ENCODE measurements at regions not wholly inside any gene's neighbourhood (a gene's known extent, or its start where the extent isn't known, plus 50 kb on each side); places are given as distances from the start of the nearest gene placed in this dataset.

DNA sequence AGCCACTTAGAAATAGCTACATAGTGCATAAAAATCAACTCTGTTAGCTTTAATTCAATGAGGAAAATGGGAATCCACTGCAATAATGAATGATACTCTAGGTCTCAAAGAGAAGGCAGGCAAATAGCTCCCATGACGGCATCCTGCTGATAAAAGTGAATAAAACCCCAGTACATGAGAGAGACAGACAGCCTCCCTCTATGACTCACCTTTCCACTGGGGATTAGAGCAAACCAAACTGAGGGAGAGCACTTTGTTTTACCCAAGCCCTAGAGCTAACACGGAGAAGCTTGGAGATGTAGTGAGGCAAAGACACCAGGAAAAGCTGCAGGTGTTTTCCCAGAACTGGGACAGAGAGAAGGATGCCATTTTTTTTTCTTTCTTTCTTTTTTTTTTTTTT is 621.9 kb downstream of the LRRIQ3 start:
- no peaks in the 10 kb centered on the region for H3K4me1 ChIP-seq (ENCODE audit: control insufficient read depth, insufficient read depth, low read length)
- H3K27ac ChIP-seq (ENCODE audit: insufficient read depth, low read depth, low read length, poor library complexity, severe bottlenecking) = no peak overlapping the region
- no peaks in the 10 kb centered on the region for H3K36me3 ChIP-seq (ENCODE audit: control insufficient read depth, insufficient read depth, low read length)
- H3K4me3 ChIP-seq (ENCODE audit: insufficient read depth, low read depth, low read length) = no peak overlapping the region
- no peaks in the 10 kb centered on the region for H3K27me3 ChIP-seq (ENCODE audit: control insufficient read depth, insufficient read depth, low read length, poor library complexity, severe bottlenecking)
- WGBS, 2 experiments = 56 to 63% methylated on average over 2 of the region's 2 CpGs
- H3K9me3 ChIP-seq (ENCODE audit: control insufficient read depth, low read length) = no peaks in the 10 kb centered on the region

DNA sequence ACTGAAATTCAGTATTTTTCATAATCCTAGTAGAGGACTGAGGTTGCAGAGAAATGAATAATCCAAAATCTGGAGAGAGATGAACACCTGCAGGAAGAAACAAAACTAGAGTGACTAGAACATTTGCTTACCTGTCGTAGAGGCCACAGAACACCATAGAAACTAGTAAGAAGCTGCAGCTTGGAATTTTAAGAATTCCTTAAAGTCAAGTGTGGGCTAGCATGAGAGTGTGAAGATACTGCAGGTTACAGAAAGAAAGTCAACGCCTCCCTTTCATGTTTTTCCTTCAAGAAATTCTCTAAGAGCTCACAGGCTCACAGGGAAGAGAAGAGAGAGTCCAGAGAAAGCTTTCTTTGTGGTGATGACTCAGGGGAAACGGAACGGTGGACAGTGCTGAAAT is 633.7 kb downstream of the LRRIQ3 start:
- WGBS, 2 experiments = 82 to 90% methylated on average over 4 of the region's 4 CpGs

DNA sequence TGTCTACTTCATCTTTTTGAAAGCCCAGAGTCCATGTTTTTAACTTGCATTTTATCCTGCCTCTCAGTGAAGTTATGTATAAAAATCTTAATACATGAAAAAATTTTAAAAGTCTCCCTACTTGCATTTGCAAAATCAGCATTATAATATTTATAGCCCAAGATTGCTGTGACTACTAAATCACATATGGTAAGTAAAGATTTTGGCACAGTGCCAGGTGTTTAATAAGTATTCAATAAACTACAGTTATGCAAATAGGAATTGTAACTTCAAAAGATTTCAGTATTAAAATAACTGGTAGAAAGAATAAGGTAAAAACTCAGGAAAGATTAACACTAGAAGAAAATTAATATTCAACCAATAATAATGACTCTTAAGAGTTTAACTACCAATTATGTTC is 641.7 kb downstream of the LRRIQ3 start:
- H3K27me3 ChIP-seq (ENCODE audit: control insufficient read depth, insufficient read depth, low read length, poor library complexity, severe bottlenecking) = no peaks in the 10 kb centered on the region
- H3K36me3 ChIP-seq (ENCODE audit: control insufficient read depth, insufficient read depth, low read length) = no peaks in the 10 kb centered on the region
- no peaks in the 10 kb centered on the region for H3K4me1 ChIP-seq (ENCODE audit: control insufficient read depth, insufficient read depth, low read length)
- H3K27ac ChIP-seq (ENCODE audit: insufficient read depth, low read depth, low read length, poor library complexity, severe bottlenecking) = no peak overlapping the region
- H3K4me3 ChIP-seq (ENCODE audit: insufficient read depth, low read depth, low read length) = no peak overlapping the region
- peaks cover 2% of the 10 kb centered on the region for H3K9me3 ChIP-seq (ENCODE audit: control insufficient read depth, low read length)

More for the DNA sequence above, 633.7 kb downstream of the LRRIQ3 start:
- no peaks in the 10 kb centered on the region for H3K27me3 ChIP-seq (ENCODE audit: control insufficient read depth, insufficient read depth, low read length, poor library complexity, severe bottlenecking)
- H3K4me3 ChIP-seq (ENCODE audit: insufficient read depth, low read depth, low read length) = no peak overlapping the region
- H3K27ac ChIP-seq (ENCODE audit: insufficient read depth, low read depth, low read length, poor library complexity, severe bottlenecking) = no peak overlapping the region
- H3K36me3 ChIP-seq (ENCODE audit: control insufficient read depth, insufficient read depth, low read length) = no peaks in the 10 kb centered on the region
- H3K4me1 ChIP-seq (ENCODE audit: control insufficient read depth, insufficient read depth, low read length) = no peaks in the 10 kb centered on the region
- no peaks in the 10 kb centered on the region for H3K9me3 ChIP-seq (ENCODE audit: control insufficient read depth, low read length)

DNA sequence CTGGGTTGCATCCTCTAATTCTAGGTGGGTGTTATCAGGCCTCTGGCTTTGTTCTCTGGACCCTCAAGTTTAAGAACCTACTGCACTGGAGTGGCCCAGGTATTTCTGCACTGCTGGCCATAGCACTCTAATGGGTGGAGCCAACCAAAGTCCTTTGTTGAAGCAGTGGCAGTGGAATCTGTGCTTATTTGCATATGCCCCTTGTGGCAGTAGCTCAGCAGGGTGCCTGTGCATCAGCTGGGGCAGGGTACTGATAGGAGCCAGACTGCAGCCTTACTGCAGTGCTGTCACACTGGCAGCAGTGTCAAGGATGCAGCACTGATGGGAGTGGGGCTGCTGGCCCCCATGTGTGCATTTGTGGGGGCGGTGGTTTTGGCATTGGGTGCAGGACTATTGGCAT is 660.6 kb downstream of the LRRIQ3 start:
- Histone ChIP-seq H3K4me1 (ENCODE audit: control insufficient read depth, insufficient read depth, low read length) (no peaks in the 10 kb centered on the region), H3K9me3 (ENCODE audit: control insufficient read depth, low read length) (no peaks in the 10 kb centered on the region), H3K4me3 (ENCODE audit: insufficient read depth, low read depth, low read length) (no peak overlapping the region), H3K27me3 (ENCODE audit: control insufficient read depth, insufficient read depth, low read length, poor library complexity, severe bottlenecking) (no peaks in the 10 kb centered on the region), H3K27ac (ENCODE audit: insufficient read depth, low read depth, low read length, poor library complexity, severe bottlenecking) (no peak overlapping the region), H3K36me3 (ENCODE audit: control insufficient read depth, insufficient read depth, low read length) (no peaks in the 10 kb centered on the region)
- 94 to 100% methylated on average over 1 of the region's 1 CpG for WGBS, 2 experiments

DNA sequence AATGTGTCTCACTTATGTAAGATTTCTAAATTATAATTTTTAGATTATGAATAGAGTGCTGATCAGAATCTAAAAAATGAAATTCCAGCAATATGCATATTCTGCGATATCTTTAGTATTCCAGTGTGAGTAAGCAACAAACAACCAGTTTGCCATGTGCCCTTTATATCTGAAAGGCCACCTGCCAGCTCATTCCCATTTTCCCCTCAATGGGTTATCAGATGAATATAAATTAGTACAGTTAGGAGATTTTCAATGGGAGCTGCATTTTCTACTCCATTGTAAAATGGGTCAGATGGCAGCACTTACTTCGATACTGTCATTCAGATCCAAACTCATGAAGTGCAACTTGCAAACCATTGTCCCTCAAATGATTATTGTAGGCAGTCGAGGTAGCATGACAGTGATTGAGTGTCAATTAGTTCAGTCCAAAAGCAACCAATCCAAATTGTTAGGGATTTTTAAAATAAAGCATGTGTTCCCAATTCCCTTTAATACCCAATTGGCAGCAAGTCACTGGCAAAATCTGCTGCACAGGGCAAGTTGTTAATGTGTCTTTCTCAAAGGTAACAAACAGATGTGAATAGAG is 680.3 kb downstream of the LRRIQ3 start:
- Histone ChIP-seq H3K4me1 (ENCODE audit: control insufficient read depth, insufficient read depth, low read length) (no peaks in the 10 kb centered on the region), H3K36me3 (ENCODE audit: control insufficient read depth, insufficient read depth, low read length) (no peaks in the 10 kb centered on the region), H3K9me3 (ENCODE audit: control insufficient read depth, low read length) (no peaks in the 10 kb centered on the region), H3K27me3 (ENCODE audit: control insufficient read depth, insufficient read depth, low read length, poor library complexity, severe bottlenecking) (no peaks in the 10 kb centered on the region), H3K27ac (ENCODE audit: insufficient read depth, low read depth, low read length, poor library complexity, severe bottlenecking) (no peak overlapping the region), H3K4me3 (ENCODE audit: insufficient read depth, low read depth, low read length) (no peak overlapping the region)
- 94 to 95% methylated on average over 2 to 3 of the region's 3 CpGs for WGBS, 2 experiments

DNA sequence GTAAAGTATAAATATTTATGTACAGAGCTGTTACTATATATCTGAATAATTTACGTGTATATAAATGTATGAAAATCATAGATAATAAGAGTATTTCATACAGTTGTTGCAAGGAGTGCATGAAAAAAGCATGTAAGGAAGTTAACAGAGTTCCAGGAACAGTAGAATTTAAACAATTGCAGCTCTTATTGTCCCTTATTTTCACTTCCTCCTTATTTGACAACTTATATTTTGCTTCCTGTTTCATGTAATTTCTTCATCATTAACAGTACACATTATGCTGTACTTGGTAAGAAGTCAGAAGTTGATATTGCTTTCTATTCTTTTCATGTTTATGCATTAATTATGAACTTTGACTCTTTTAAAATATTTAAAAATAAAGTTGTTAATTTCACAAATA is 681.5 kb downstream of the LRRIQ3 start:
- no peak overlapping the region for H3K27ac ChIP-seq (ENCODE audit: insufficient read depth, low read depth, low read length, poor library complexity, severe bottlenecking)
- no peaks in the 10 kb centered on the region for H3K36me3 ChIP-seq (ENCODE audit: control insufficient read depth, insufficient read depth, low read length)
- no peak overlapping the region for H3K4me3 ChIP-seq (ENCODE audit: insufficient read depth, low read depth, low read length)
- no peaks in the 10 kb centered on the region for H3K4me1 ChIP-seq (ENCODE audit: control insufficient read depth, insufficient read depth, low read length)
- no CpG with 5 or more reads among the region's 1 CpG for WGBS, 2 experiments
- no peaks in the 10 kb centered on the region for H3K27me3 ChIP-seq (ENCODE audit: control insufficient read depth, insufficient read depth, low read length, poor library complexity, severe bottlenecking)
- H3K9me3 ChIP-seq (ENCODE audit: control insufficient read depth, low read length) = no peaks in the 10 kb centered on the region

DNA sequence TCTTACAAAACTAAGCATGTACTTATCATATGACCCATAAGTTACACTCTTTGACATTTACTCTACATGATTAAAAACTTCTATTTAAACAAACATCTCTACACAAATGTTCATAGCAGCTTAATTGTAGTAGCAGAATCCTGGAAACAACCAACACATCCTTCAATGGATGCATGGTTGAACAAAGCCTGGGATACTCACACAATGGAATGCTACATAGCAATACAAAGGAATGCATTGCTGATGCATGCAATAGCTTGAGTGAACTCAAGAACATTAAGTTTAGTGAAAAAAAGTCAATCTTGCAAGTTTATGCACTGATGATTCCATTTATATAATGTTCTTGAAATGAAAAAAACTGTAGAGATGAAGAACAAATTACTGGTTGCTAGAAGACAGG is 686.9 kb downstream of the LRRIQ3 start:
- H3K27me3 ChIP-seq (ENCODE audit: control insufficient read depth, insufficient read depth, low read length, poor library complexity, severe bottlenecking) = no peaks in the 10 kb centered on the region
- no peak overlapping the region for H3K4me3 ChIP-seq (ENCODE audit: insufficient read depth, low read depth, low read length)
- H3K36me3 ChIP-seq (ENCODE audit: control insufficient read depth, insufficient read depth, low read length) = no peaks in the 10 kb centered on the region
- H3K27ac ChIP-seq (ENCODE audit: insufficient read depth, low read depth, low read length, poor library complexity, severe bottlenecking) = no peak overlapping the region
- H3K4me1 ChIP-seq (ENCODE audit: control insufficient read depth, insufficient read depth, low read length) = no peaks in the 10 kb centered on the region
- H3K9me3 ChIP-seq (ENCODE audit: control insufficient read depth, low read length) = no peaks in the 10 kb centered on the region

DNA sequence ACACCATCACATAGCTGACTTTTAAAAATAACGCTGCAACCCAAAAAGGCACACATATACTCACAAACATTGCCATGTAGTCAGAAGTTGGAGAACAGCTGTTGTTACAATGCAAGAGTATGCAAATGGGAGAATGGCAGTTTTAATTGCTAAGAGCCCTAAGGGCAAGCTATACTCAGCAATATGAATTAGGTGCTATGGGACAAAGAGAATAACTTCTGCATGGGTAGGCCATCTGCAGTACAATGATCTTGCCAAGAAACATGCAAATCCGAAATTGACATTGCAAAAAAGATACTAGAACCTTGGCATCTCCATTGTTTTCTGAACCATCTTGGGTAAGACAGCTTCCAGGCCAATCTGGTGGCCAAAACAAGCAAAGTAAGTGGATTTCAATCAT is 697.8 kb downstream of the LRRIQ3 start:
- Histone ChIP-seq H3K36me3 (ENCODE audit: control insufficient read depth, insufficient read depth, low read length) (no peaks in the 10 kb centered on the region), H3K27me3 (ENCODE audit: control insufficient read depth, insufficient read depth, low read length, poor library complexity, severe bottlenecking) (no peaks in the 10 kb centered on the region), H3K4me1 (ENCODE audit: control insufficient read depth, insufficient read depth, low read length) (no peaks in the 10 kb centered on the region), H3K27ac (ENCODE audit: insufficient read depth, low read depth, low read length, poor library complexity, severe bottlenecking) (no peak overlapping the region), H3K9me3 (ENCODE audit: control insufficient read depth, low read length) (no peaks in the 10 kb centered on the region), H3K4me3 (ENCODE audit: insufficient read depth, low read depth, low read length) (no peak overlapping the region)
- WGBS, 2 experiments = 87 to 92% methylated on average over 1 of the region's 2 CpGs

DNA sequence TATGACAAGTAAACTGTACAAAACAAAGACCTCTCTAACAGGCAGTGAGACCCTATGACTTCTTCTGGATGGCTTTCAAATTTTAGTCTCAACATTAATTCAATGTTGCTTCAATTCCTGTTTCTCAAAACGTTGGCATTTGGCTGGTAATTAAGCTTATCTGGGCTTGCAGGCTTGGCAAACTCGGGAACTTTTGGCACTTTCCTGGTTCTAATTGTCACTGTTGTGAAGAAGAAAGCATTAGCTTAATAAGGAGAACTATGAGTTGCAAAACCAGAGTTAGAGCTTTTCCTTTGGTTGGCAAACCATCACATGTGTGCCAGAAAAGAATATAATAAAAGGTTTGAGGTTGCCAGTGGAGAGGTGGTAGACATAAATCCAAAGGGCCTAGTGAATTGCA is 698.3 kb downstream of the LRRIQ3 start:
- Histone ChIP-seq H3K9me3 (ENCODE audit: control insufficient read depth, low read length) (no peaks in the 10 kb centered on the region), H3K27me3 (ENCODE audit: control insufficient read depth, insufficient read depth, low read length, poor library complexity, severe bottlenecking) (no peaks in the 10 kb centered on the region), H3K36me3 (ENCODE audit: control insufficient read depth, insufficient read depth, low read length) (no peaks in the 10 kb centered on the region), H3K27ac (ENCODE audit: insufficient read depth, low read depth, low read length, poor library complexity, severe bottlenecking) (no peak overlapping the region), H3K4me1 (ENCODE audit: control insufficient read depth, insufficient read depth, low read length) (no peaks in the 10 kb centered on the region), H3K4me3 (ENCODE audit: insufficient read depth, low read depth, low read length) (no peak overlapping the region)
- 74 to 91% methylated on average over 2 of the region's 2 CpGs for WGBS, 2 experiments

DNA sequence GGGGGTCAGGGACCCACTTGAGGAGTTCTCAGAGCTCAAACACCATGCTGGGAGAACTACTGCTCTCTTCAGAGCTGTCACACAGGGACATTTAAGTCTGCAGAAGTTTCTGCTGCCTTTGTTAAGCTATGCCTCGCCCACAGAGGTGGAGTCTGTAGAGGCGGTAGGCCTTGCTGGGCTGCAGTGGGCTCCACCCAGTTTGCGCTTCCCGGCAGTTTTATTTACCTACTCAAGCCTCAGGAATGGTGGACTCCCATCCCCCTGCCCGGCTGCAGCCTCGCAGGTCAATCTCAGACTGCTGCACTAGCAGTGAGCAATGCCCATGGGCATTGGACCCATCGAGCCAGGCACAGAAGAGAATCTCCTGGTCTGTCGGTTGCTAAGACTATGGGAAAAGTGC is 706.4 kb downstream of the LRRIQ3 start:
- Histone ChIP-seq H3K4me3 (ENCODE audit: insufficient read depth, low read depth, low read length) (no peak overlapping the region), H3K27me3 (ENCODE audit: control insufficient read depth, insufficient read depth, low read length, poor library complexity, severe bottlenecking) (no peaks in the 10 kb centered on the region), H3K27ac (ENCODE audit: insufficient read depth, low read depth, low read length, poor library complexity, severe bottlenecking) (no peak overlapping the region), H3K36me3 (ENCODE audit: control insufficient read depth, insufficient read depth, low read length) (no peaks in the 10 kb centered on the region), H3K9me3 (ENCODE audit: control insufficient read depth, low read length) (no peaks in the 10 kb centered on the region), H3K4me1 (ENCODE audit: control insufficient read depth, insufficient read depth, low read length) (no peaks in the 10 kb centered on the region)
- 96 to 97% methylated on average over 8 of the region's 8 CpGs for WGBS, 2 experiments

DNA sequence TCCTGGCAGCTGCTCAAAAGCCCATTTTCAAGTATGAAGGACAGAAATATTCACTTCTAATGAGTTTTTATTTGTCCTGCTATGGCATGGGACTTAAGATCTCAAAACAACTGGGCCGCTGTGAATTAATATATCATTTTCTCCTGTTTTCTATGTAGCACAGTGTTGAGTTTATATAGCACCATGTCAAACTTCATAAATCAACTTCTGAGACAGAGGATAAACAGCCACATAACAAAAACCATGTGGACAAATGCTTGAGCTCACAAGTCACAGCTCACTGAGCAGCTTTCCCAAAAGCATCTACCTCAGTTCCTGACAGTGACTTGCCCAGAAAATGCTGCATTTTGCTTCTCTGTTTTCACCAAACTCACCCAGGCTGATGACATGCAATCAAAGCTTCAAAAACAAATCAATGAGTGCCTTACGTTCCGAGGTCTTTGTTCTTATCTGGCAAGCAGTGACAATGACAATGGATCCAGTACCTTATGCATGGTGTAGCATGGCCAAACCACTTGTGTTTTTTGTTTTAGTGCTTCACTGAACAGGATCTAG is 722.6 kb downstream of the LRRIQ3 start:
- no peaks in the 10 kb centered on the region for H3K4me1 ChIP-seq (ENCODE audit: control insufficient read depth, insufficient read depth, low read length)
- no peaks in the 10 kb centered on the region for H3K36me3 ChIP-seq (ENCODE audit: control insufficient read depth, insufficient read depth, low read length)
- H3K27me3 ChIP-seq (ENCODE audit: control insufficient read depth, insufficient read depth, low read length, poor library complexity, severe bottlenecking) = no peaks in the 10 kb centered on the region
- WGBS, 2 experiments = 73 to 94% methylated on average over 2 to 3 of the region's 3 CpGs
- no peak overlapping the region for H3K4me3 ChIP-seq (ENCODE audit: insufficient read depth, low read depth, low read length)
- no peak overlapping the region for H3K27ac ChIP-seq (ENCODE audit: insufficient read depth, low read depth, low read length, poor library complexity, severe bottlenecking)
- no peaks in the 10 kb centered on the region for H3K9me3 ChIP-seq (ENCODE audit: control insufficient read depth, low read length)

Data from ectodermal cell (in vitro differentiated cells).